ENCODE measurements at regions not wholly inside any gene's neighbourhood (a gene's known extent, or its start where the extent isn't known, plus 50 kb on each side); places are given as distances from the start of the nearest gene placed in this dataset.
"Not testable (repeated sequence)": the region's sequence is repeated elsewhere in the genome, so short reads cannot be mapped to it uniquely, and the experiment has no call there.

GRCh38 chr11:90453525-90453924 is 230.7 kb upstream of the CHORDC1 start:
- DNase-seq = no peak

GRCh38 chr11:90449606-90450005 is 226.8 kb upstream of the CHORDC1 start:
- DNase-seq = no peak

GRCh38 chr11:90448256-90448655 is 225.4 kb upstream of the CHORDC1 start:
- no peak for DNase-seq

GRCh38 chr11:90447618-90448017 is 224.8 kb upstream of the CHORDC1 start:
- DNase-seq = no peak

DNA sequence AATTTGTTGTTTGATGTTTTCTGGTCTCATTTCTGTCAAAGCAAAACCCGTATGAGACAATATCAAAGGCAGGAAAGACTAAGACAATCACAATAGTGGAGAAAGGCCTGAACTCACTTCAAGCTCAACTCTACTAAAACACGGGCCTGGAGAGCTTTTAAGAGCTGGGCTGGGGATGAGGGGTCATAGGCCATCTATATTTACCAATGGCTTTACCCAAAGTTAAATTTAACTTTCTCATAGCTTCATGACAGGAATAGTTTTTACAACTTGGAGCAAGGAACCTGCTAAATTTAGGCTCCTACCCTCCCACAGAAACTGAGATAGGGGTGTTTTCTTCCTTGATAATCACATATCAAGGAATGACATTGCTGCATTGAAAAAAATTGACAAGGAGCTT is 223.4 kb upstream of the CHORDC1 start:
- DNase-seq = no peak

GRCh38 chr11:90438069-90438468 is 215.2 kb upstream of the CHORDC1 start:
- no peak for DNase-seq

DNA sequence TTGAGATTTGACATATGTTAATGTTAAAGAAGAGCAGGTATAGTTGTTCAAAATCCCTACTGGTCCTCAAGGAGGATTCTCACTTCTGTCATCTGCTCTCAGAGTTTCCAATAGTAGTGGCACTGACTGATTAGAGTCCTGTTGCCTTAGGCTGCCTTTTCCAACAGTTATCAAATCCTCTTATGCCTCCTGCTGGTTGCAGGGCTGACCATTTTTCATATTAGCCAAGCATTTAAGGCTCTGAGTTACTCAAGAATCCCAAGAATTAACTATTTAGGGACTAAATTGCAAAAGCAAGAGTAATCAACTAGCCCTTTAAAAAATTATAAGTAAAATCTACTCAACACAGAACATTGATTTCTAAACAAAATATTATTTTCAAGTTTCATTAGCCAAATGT is 212.0 kb upstream of the CHORDC1 start:
- no peak for DNase-seq

- no peak for DNase-seq
These were observed 206.0 kb upstream of the CHORDC1 start for GRCh38 chr11:90428836-90429235.

- no peak for DNase-seq
These were observed 203.6 kb upstream of the CHORDC1 start for GRCh38 chr11:90426442-90426841.

DNA sequence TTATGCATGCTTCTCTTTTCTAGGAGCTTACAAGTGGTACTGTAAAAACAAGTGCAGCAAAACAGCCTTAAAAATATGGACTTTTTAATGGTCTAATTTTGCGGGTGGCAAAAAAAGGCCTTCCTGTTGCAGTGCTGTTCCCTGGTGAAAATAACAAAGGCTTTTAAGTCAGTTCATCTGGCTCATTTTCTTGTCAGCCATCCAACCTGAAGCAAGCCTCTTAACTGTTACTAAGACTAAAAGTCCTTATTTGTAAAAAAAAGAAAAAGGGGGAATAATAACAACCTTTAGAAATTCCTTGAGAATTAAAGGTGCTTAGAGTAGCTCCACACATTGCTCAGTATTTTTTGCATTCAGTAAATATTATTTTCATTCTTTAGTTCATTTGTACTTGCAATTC is 200.5 kb upstream of the CHORDC1 start:
- no peak for DNase-seq

GRCh38 chr11:90422787-90423186 is 199.9 kb upstream of the CHORDC1 start:
- DNase-seq = not testable (repeated sequence)

DNA sequence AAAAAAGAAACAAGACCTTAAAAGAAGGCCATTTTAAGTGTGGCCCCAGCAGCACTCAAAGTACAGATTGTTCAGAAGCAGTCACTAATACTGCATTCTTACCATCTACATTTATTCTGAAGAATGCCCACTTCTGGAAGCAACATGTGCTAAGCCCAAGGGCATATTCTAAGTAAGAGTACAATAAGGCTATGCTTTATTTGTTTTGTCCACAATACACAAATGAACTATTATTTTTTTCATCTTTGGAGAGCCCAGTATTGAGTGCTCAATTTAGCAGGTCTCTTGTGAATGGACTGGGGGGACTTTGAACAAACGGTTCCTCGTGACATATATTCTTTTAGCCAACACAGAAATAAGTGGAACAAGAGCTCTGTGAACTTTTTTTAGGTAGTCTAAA is 191.4 kb upstream of the CHORDC1 start:
- DNase-seq = no peak

- DNase-seq = no peak
These were observed 184.5 kb upstream of the CHORDC1 start for GRCh38 chr11:90407350-90407749.

DNA sequence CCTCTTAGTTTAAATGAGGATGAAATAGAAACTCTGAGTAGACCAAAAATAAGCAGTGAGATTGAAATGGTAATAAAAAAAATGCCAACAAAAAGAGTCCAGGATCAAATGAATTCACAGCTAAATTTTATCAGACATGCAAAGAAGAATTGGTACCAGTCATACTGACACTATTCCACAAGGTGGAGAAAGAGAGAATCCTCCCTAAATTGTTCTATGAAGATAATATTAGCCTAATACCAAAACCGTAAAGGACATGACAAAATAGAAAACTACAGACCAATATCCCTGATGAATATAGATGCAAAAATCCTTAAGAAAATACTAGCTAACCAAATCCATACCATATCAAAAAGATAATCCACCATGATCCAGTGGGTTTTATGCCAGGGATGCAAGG is 169.8 kb upstream of the CHORDC1 start:
- DNase-seq = no peak

- no peak for DNase-seq
These were observed 168.9 kb upstream of the CHORDC1 start for GRCh38 chr11:90391756-90392155.

DNA sequence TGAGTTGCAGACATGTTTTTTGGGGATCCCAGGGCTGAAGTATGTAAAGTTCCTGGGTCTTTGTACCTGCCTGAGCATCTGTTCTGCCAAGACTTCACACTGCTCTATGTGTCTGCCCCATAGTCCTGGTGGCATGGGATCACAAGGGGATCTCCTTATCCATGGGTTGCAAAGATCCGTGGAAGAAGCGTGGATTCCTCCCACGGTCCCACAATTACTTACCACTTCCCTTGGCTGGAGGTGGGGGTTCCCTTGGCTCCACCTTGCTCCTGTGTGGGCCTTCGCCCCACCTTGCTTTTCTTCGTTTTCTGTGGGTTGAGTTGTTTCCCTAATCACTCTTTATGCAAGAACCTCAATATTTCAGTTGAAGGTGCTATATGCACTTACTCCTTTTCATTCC is 157.4 kb upstream of the CHORDC1 start:
- DNase-seq = no peak

- DNase-seq = no peak
These were observed 151.1 kb upstream of the CHORDC1 start for GRCh38 chr11:90373971-90374370.

GRCh38 chr11:90364527-90364926 is 141.7 kb upstream of the CHORDC1 start:
- no peak for DNase-seq

DNA sequence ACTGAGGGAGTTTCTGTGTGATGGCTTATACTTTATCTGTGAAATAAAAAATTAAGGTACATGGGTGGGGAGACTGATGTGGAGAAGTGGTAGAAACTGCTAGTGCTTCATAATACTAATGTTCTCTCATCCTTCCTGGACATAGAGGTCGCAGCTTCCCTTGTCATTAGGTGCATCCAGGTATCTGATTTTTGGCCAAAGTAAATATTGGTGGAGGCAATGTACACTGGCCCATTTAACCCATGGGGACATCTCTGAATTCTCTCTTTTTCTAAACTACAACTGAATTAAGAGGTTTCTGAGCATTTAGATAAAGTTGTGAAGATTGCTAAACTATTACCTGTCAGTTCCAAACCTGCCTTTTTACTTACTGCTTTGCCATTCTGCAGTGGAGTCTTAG is 140.9 kb upstream of the CHORDC1 start:
- DNase-seq = no peak

DNA sequence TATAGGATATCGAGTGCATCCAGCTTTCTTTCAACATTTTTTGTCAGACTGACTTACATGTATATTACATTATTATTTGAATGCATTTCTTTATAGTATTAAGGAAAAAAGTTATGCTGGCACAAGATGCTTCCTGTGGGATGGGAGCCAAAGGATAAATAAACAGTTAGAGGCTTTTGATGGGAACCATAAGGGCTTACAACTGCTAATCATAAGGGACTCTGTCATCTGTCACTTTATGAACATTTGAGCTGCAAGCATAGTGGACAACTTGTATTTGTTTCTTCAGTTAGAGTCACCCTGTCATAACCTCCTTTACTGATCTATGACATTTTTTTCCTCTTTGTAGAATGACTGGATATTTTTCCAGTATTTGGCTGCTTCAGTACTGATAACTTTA is 132.4 kb upstream of the CHORDC1 start:
- no peak for DNase-seq

DNA sequence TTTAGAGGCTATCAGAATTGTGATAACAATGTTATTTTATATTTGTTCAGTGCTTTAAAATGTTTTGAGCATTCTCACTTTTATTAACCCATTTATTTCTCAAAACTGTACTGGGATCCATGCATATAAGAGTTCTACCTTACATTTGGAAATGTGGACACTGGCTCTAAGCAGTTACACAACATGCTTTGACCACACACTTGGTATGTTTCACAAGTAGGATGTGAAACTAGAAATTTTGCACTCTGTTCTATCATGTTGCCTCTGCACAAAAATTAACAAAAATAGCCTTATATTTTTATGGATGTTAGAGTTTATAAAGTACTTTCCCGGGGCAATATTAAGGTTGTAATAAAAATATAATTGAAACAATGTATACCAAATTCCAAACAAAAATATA is 126.9 kb upstream of the CHORDC1 start:
- DNase-seq = no peak

- DNase-seq = no peak
These were observed 121.7 kb upstream of the CHORDC1 start for GRCh38 chr11:90344546-90344945.

GRCh38 chr11:90343673-90344072 is 120.8 kb upstream of the CHORDC1 start:
- DNase-seq = no peak

GRCh38 chr11:90341986-90342385 is 119.1 kb upstream of the CHORDC1 start:
- no peak for DNase-seq

GRCh38 chr11:90332415-90332814 is 109.6 kb upstream of the CHORDC1 start:
- DNase-seq = no peak

DNA sequence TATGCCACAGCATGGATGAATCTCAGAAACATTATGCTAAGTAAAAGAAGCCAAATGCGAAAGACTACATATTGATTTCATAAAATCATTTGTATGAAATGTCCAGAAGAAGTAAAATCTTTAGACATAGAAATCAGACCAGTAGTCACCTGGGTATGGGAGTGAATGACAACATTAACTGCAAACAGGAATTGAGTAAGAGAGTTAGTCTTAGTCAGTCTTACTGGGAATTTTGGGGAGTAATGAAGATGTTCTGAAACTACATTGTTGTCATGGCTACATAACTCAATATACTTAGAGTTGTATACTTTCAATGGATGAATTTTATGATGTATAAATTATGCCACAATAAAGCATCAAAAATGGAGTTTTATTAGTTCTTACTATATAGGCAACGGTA is 107.8 kb upstream of the CHORDC1 start:
- DNase-seq = no peak
